ENCODE measurements at regions not wholly inside any gene's neighbourhood (a gene's known extent, or its start where the extent isn't known, plus 50 kb on each side); places are given as distances from the start of the nearest gene placed in this dataset.
"Not testable (repeated sequence)": the region's sequence is repeated elsewhere in the genome, so short reads cannot be mapped to it uniquely, and the experiment has no call there.

GRCh38 chr2:176789751-176790150, 422.8 kb upstream of the HNRNPA3 start:
- no peak overlapping the region for H3K4me3 ChIP-seq (ENCODE audit: low read depth in 1 of 2, low read length in 2 of 2)
- no peaks in the 10 kb centered on the region for H3K36me3 ChIP-seq (ENCODE audit: control insufficient read depth in 1 of 2, insufficient read depth in 2 of 2, low read length in 2 of 2)
- H3K9me3 ChIP-seq (ENCODE audit: control insufficient read depth in 1 of 2, low read length in 2 of 2): no peaks in the 10 kb centered on the region
- H3K4me1 ChIP-seq (ENCODE audit: control insufficient read depth in 1 of 2, insufficient read depth in 2 of 2, low read length in 2 of 2): no peaks in the 10 kb centered on the region
- H3K27me3 ChIP-seq (ENCODE audit: low read depth, low read length): no peaks in the 10 kb centered on the region
- H3K27ac ChIP-seq (ENCODE audit: low read length): no peak overlapping the region

- Histone ChIP-seq H3K27ac (ENCODE audit: low read length) (no peak overlapping the region), H3K4me3 (ENCODE audit: low read depth in 1 of 2, low read length in 2 of 2) (no peak overlapping the region), H3K4me1 (ENCODE audit: control insufficient read depth in 1 of 2, insufficient read depth in 2 of 2, low read length in 2 of 2) (no peaks in the 10 kb centered on the region), H3K36me3 (ENCODE audit: control insufficient read depth in 1 of 2, insufficient read depth in 2 of 2, low read length in 2 of 2) (no peaks in the 10 kb centered on the region), H3K9me3 (ENCODE audit: control insufficient read depth in 1 of 2, low read length in 2 of 2) (no peaks in the 10 kb centered on the region), H3K27me3 (ENCODE audit: low read depth, low read length) (no peaks in the 10 kb centered on the region)
These were observed 422.1 kb upstream of the HNRNPA3 start for GRCh38 chr2:176790468-176790867.

- Histone ChIP-seq H3K9me3 (ENCODE audit: control insufficient read depth in 1 of 2, low read length in 2 of 2) (no peaks in the 10 kb centered on the region), H3K4me3 (ENCODE audit: low read depth in 1 of 2, low read length in 2 of 2) (no peak overlapping the region), H3K36me3 (ENCODE audit: control insufficient read depth in 1 of 2, insufficient read depth in 2 of 2, low read length in 2 of 2) (no peaks in the 10 kb centered on the region), H3K27me3 (ENCODE audit: low read depth, low read length) (no peaks in the 10 kb centered on the region), H3K4me1 (ENCODE audit: control insufficient read depth in 1 of 2, insufficient read depth in 2 of 2, low read length in 2 of 2) (no peaks in the 10 kb centered on the region), H3K27ac (ENCODE audit: low read length) (no peak overlapping the region)
These were observed 418.8 kb upstream of the HNRNPA3 start for GRCh38 chr2:176793792-176794191.

GRCh38 chr2:176794392-176794791, 418.2 kb upstream of the HNRNPA3 start:
- Histone ChIP-seq H3K9me3 (ENCODE audit: control insufficient read depth in 1 of 2, low read length in 2 of 2) (no peaks in the 10 kb centered on the region), H3K27me3 (ENCODE audit: low read depth, low read length) (no peaks in the 10 kb centered on the region), H3K4me3 (ENCODE audit: low read depth in 1 of 2, low read length in 2 of 2) (no peak overlapping the region), H3K27ac (ENCODE audit: low read length) (no peak overlapping the region), H3K4me1 (ENCODE audit: control insufficient read depth in 1 of 2, insufficient read depth in 2 of 2, low read length in 2 of 2) (no peaks in the 10 kb centered on the region), H3K36me3 (ENCODE audit: control insufficient read depth in 1 of 2, insufficient read depth in 2 of 2, low read length in 2 of 2) (no peaks in the 10 kb centered on the region)

- Histone ChIP-seq H3K36me3 (ENCODE audit: control insufficient read depth in 1 of 2, insufficient read depth in 2 of 2, low read length in 2 of 2) (no peaks in the 10 kb centered on the region), H3K27ac (ENCODE audit: low read length) (no peak overlapping the region), H3K4me1 (ENCODE audit: control insufficient read depth in 1 of 2, insufficient read depth in 2 of 2, low read length in 2 of 2) (no peaks in the 10 kb centered on the region), H3K9me3 (ENCODE audit: control insufficient read depth in 1 of 2, low read length in 2 of 2) (no peaks in the 10 kb centered on the region), H3K27me3 (ENCODE audit: low read depth, low read length) (no peaks in the 10 kb centered on the region), H3K4me3 (ENCODE audit: low read depth in 1 of 2, low read length in 2 of 2) (no peak overlapping the region)
These were observed 416.8 kb upstream of the HNRNPA3 start for GRCh38 chr2:176795823-176796222.

- not testable (repeated sequence) for H3K9me3 ChIP-seq (ENCODE audit: control insufficient read depth in 1 of 2, low read length in 2 of 2); H3K27ac ChIP-seq (ENCODE audit: low read length); H3K36me3 ChIP-seq (ENCODE audit: control insufficient read depth in 1 of 2, insufficient read depth in 2 of 2, low read length in 2 of 2); H3K4me1 ChIP-seq (ENCODE audit: control insufficient read depth in 1 of 2, insufficient read depth in 2 of 2, low read length in 2 of 2); H3K4me3 ChIP-seq (ENCODE audit: low read depth in 1 of 2, low read length in 2 of 2); H3K27me3 ChIP-seq (ENCODE audit: low read depth, low read length)
These were observed 415.9 kb upstream of the HNRNPA3 start for GRCh38 chr2:176796677-176797076.

GRCh38 chr2:176804392-176804791, 408.2 kb upstream of the HNRNPA3 start:
- no peak overlapping the region for H3K27ac ChIP-seq (ENCODE audit: low read length)
- H3K27me3 ChIP-seq (ENCODE audit: low read depth, low read length): no peaks in the 10 kb centered on the region
- no peaks in the 10 kb centered on the region for H3K36me3 ChIP-seq (ENCODE audit: control insufficient read depth in 1 of 2, insufficient read depth in 2 of 2, low read length in 2 of 2)
- H3K4me3 ChIP-seq (ENCODE audit: low read depth in 1 of 2, low read length in 2 of 2): no peak overlapping the region
- H3K9me3 ChIP-seq (ENCODE audit: control insufficient read depth in 1 of 2, low read length in 2 of 2): no peaks in the 10 kb centered on the region
- no peaks in the 10 kb centered on the region for H3K4me1 ChIP-seq (ENCODE audit: control insufficient read depth in 1 of 2, insufficient read depth in 2 of 2, low read length in 2 of 2)

GRCh38 chr2:176805345-176805744, 407.2 kb upstream of the HNRNPA3 start:
- H3K9me3 ChIP-seq (ENCODE audit: control insufficient read depth in 1 of 2, low read length in 2 of 2): no peaks in the 10 kb centered on the region
- no peaks in the 10 kb centered on the region for H3K4me1 ChIP-seq (ENCODE audit: control insufficient read depth in 1 of 2, insufficient read depth in 2 of 2, low read length in 2 of 2)
- H3K27me3 ChIP-seq (ENCODE audit: low read depth, low read length): no peaks in the 10 kb centered on the region
- no peak overlapping the region for H3K27ac ChIP-seq (ENCODE audit: low read length)
- no peak overlapping the region for H3K4me3 ChIP-seq (ENCODE audit: low read depth in 1 of 2, low read length in 2 of 2)
- H3K36me3 ChIP-seq (ENCODE audit: control insufficient read depth in 1 of 2, insufficient read depth in 2 of 2, low read length in 2 of 2): no peaks in the 10 kb centered on the region

- Histone ChIP-seq H3K4me1 (ENCODE audit: control insufficient read depth in 1 of 2, insufficient read depth in 2 of 2, low read length in 2 of 2) (peaks cover 0 to 9% of the 10 kb centered on the region in 2 donors), H3K27me3 (ENCODE audit: low read depth, low read length) (no peaks in the 10 kb centered on the region), H3K27ac (ENCODE audit: low read length) (no peak overlapping the region), H3K9me3 (ENCODE audit: control insufficient read depth in 1 of 2, low read length in 2 of 2) (no peaks in the 10 kb centered on the region), H3K4me3 (ENCODE audit: low read depth in 1 of 2, low read length in 2 of 2) (no peak overlapping the region), H3K36me3 (ENCODE audit: control insufficient read depth in 1 of 2, insufficient read depth in 2 of 2, low read length in 2 of 2) (no peaks in the 10 kb centered on the region)
These were observed 400.3 kb upstream of the HNRNPA3 start for GRCh38 chr2:176812246-176812775.

GRCh38 chr2:176813156-176813555, 399.4 kb upstream of the HNRNPA3 start:
- no peak overlapping the region for H3K27ac ChIP-seq (ENCODE audit: low read length)
- H3K4me3 ChIP-seq (ENCODE audit: low read depth in 1 of 2, low read length in 2 of 2): no peak overlapping the region
- H3K27me3 ChIP-seq (ENCODE audit: low read depth, low read length): no peaks in the 10 kb centered on the region
- peaks cover 0 to 9% of the 10 kb centered on the region in 2 donors for H3K4me1 ChIP-seq (ENCODE audit: control insufficient read depth in 1 of 2, insufficient read depth in 2 of 2, low read length in 2 of 2)
- H3K9me3 ChIP-seq (ENCODE audit: control insufficient read depth in 1 of 2, low read length in 2 of 2): no peaks in the 10 kb centered on the region
- no peaks in the 10 kb centered on the region for H3K36me3 ChIP-seq (ENCODE audit: control insufficient read depth in 1 of 2, insufficient read depth in 2 of 2, low read length in 2 of 2)

GRCh38 chr2:176813621-176814049, 399.0 kb upstream of the HNRNPA3 start:
- no peaks in the 10 kb centered on the region for H3K27me3 ChIP-seq (ENCODE audit: low read depth, low read length)
- no peak overlapping the region for H3K4me3 ChIP-seq (ENCODE audit: low read depth in 1 of 2, low read length in 2 of 2)
- H3K4me1 ChIP-seq (ENCODE audit: control insufficient read depth in 1 of 2, insufficient read depth in 2 of 2, low read length in 2 of 2): peaks cover 0 to 9% of the 10 kb centered on the region in 2 donors
- H3K36me3 ChIP-seq (ENCODE audit: control insufficient read depth in 1 of 2, insufficient read depth in 2 of 2, low read length in 2 of 2): no peaks in the 10 kb centered on the region
- no peaks in the 10 kb centered on the region for H3K9me3 ChIP-seq (ENCODE audit: control insufficient read depth in 1 of 2, low read length in 2 of 2)
- H3K27ac ChIP-seq (ENCODE audit: low read length): no peak overlapping the region

GRCh38 chr2:176814274-176814673, 398.3 kb upstream of the HNRNPA3 start:
- Histone ChIP-seq H3K27ac (ENCODE audit: low read length) (no peak overlapping the region), H3K36me3 (ENCODE audit: control insufficient read depth in 1 of 2, insufficient read depth in 2 of 2, low read length in 2 of 2) (no peaks in the 10 kb centered on the region), H3K27me3 (ENCODE audit: low read depth, low read length) (no peaks in the 10 kb centered on the region), H3K4me1 (ENCODE audit: control insufficient read depth in 1 of 2, insufficient read depth in 2 of 2, low read length in 2 of 2) (peaks cover 0 to 9% of the 10 kb centered on the region in 2 donors), H3K9me3 (ENCODE audit: control insufficient read depth in 1 of 2, low read length in 2 of 2) (no peaks in the 10 kb centered on the region), H3K4me3 (ENCODE audit: low read depth in 1 of 2, low read length in 2 of 2) (no peak overlapping the region)
